Pancreas (tissue), 10 donors: ENCODE measurements at regions not wholly inside any gene's neighbourhood (a gene's known extent, or its start where the extent isn't known, plus 50 kb on each side); places are given as distances from the start of the nearest gene placed in this dataset.

Experiments used
- ATAC-seq, 4 donors: fragments of 200-7000 bp; cut with Tn5 transposase; one replicate each; pipeline versions ENCODE4 v1.8.0 to v1.9.1; 2020; ENCODE audit warnings: mild to moderate bottlenecking in 4 of 4, moderate library complexity in 4 of 4
- DNase-seq, 6 donors: peaks; one replicate each; pipeline ENCODE4 v3.0.0-alpha.2; 2020
- FAIRE-seq: peaks from 2 replicates; lab custom pipeline; 2012; peaks lifted over from hg19 to GRCh38; lab: Jason Lieb, UNC
- H3K27ac ChIP-seq, 4 donors: fragments of 200-600 bp; sonication (generic); 1 replicate in 3 of 4; 2 replicates in 1 of 4; pipeline versions ENCODE4 v1.5.0 to v1.8.0; 2020
- H3K27me3 ChIP-seq, 4 donors: fragments of 200-600 bp; one replicate each; pipeline ENCODE4 v1.8.0; 2021
- H3K36me3 ChIP-seq, 3 donors: fragments of 200-600 bp; sonication (generic) in 1 of 3; one replicate each; pipeline versions ENCODE4 v1.5.0 to v1.8.0; 2020 to 2021
- H3K4me1 ChIP-seq, 3 donors: fragments of 200-600 bp; one replicate each; pipeline ENCODE4 v1.8.0; 2021
- H3K4me3 ChIP-seq, 4 donors: fragments of 200-600 bp; sonication (generic) in 2 of 4; one replicate each; pipeline versions ENCODE4 v1.5.0 to v1.8.0; 2020 to 2021
- H3K9me3 ChIP-seq, 4 donors: fragments of 200-600 bp; one replicate each; pipeline ENCODE4 v1.8.0; 2021
- CTCF ChIP-seq, 4 donors: fragments of 200-600 bp; sonication (generic) in 3 of 4; IDR thresholded peaks; one replicate each; pipeline versions ENCODE4 v1.5.0 to v1.8.0; 2021; ENCODE audit warnings: antibody characterized with exemption in 4 of 4
- WGBS, 2 donors: extraction: QIAGEN DNeasy Blood & Tissue Kit; methylation state at CpG; one replicate each; pipeline ENCODE4 v1.1.7; 2013; 5-methylcytosine and 5-hydroxymethylcytosine counted together
- intact Hi-C, 3 donors: fragments of 100-400 bp; cut with DNase I; formaldehyde crosslinking; loops; one replicate each; pipeline versions ENCODE4 v1.11.1 to v1.14.2; 2022
- donor health status: healthy with polysubstance abuse.
- donor health status: DM: no; HTN: no; CAD: no; lungs with moderate emphysema.
- donor health status: DM: no; HTN: no; CAD: no.
- donor health status: control.
- donor health status: control.
- donor health status: Bipolar disorder and iron deficiency.
- donor health status: DM: yes; HTN: yes; CAD: no.
- donor health status: DM: no; HTN: no; CAD: no.
- donor health status: DM: no; HTN: no; CAD: no.
- donor health status: DM: yes; HTN: yes; CAD: no.

GRCh38 chr3:187971629-187972028, 182.3 kb upstream of the LPP start:
- FAIRE-seq (no peak), DNase-seq (no peak), ATAC-seq (no peak)
- intact Hi-C loops = no loop called here
- Histone ChIP-seq H3K27me3 (no peaks in the 10 kb centered on the region), H3K9me3 (no peaks in the 10 kb centered on the region), H3K4me3 (no peak overlapping the region), H3K27ac (no peak overlapping the region), H3K4me1 (peaks cover 5 to 7% (median 6%) of the 10 kb centered on the region in 3 donors), H3K36me3 (no peaks in the 10 kb centered on the region)
- no peak for TF ChIP-seq CTCF (IDR thresholded peaks at IDR 0.05)
- 81 to 84% methylated on average over 4 of the region's 4 CpGs for WGBS, 2 donors

GRCh38 chr3:187972454-187972853, 181.5 kb upstream of the LPP start:
- 66 to 80% methylated on average over 3 of the region's 3 CpGs for WGBS, 2 donors
- intact Hi-C loops = no loop called here

GRCh38 chr3:187973977-187974870, 179.7 kb upstream of the LPP start:
- no peaks in the 10 kb centered on the region for H3K36me3 ChIP-seq
- no peaks in the 10 kb centered on the region for H3K4me1 ChIP-seq
- no peak for TF ChIP-seq CTCF (IDR thresholded peaks at IDR 0.05)
- no peak for DNase-seq
- no peak overlapping the region for H3K27ac ChIP-seq
- WGBS, 2 donors = 75 to 78% methylated on average over 9 of the region's 9 CpGs
- no peak for ATAC-seq
- H3K9me3 ChIP-seq = no peaks in the 10 kb centered on the region
- no peaks in the 10 kb centered on the region for H3K27me3 ChIP-seq
- no peak for FAIRE-seq
- no peak overlapping the region for H3K4me3 ChIP-seq
- intact Hi-C loops = no loop called here

More at GRCh38 chr3:187972454-187972853, 181.5 kb upstream of the LPP start:
- Histone ChIP-seq H3K4me1 (peaks cover 5 to 7% (median 6%) of the 10 kb centered on the region in 3 donors), H3K27me3 (no peaks in the 10 kb centered on the region), H3K27ac (no peak overlapping the region), H3K9me3 (no peaks in the 10 kb centered on the region), H3K36me3 (no peaks in the 10 kb centered on the region), H3K4me3 (no peak overlapping the region)
- no peak for DNase-seq
- no peak for ATAC-seq
- TF ChIP-seq CTCF (IDR thresholded peaks at IDR 0.05) = no peak
- FAIRE-seq = no peak

- Histone ChIP-seq H3K4me3 (no peak overlapping the region), H3K36me3 (no peaks in the 10 kb centered on the region), H3K9me3 (no peaks in the 10 kb centered on the region), H3K27ac (no peak overlapping the region), H3K4me1 (no peaks in the 10 kb centered on the region), H3K27me3 (no peaks in the 10 kb centered on the region)
- FAIRE-seq = no peak
- WGBS, 2 donors = 28 to 31% methylated on average over 3 of the region's 3 CpGs
- TF ChIP-seq CTCF (IDR thresholded peaks at IDR 0.05) = no peak
- intact Hi-C loops = no loop called here
- ATAC-seq = peak in 3 of 4 donors; percentile 38 to 59 (median 50)
- no peak for DNase-seq
These were observed 179.1 kb upstream of the LPP start for GRCh38 chr3:187974871-187975271.
